Panc1 (cell line): ENCODE measurements at regions not wholly inside any gene's neighbourhood (a gene's known extent, or its start where the extent isn't known, plus 50 kb on each side); places are given as distances from the start of the nearest gene placed in this dataset.

Source experiments
- POLR2AphosphoS5 ChIP-seq: IDR thresholded peaks from 2 replicates; pipeline ENCODE4 v1.6.1; 2012; ENCODE audit warnings: mild to moderate bottlenecking, low read depth, low read length, moderate library complexity
- SIN3A ChIP-seq: IDR thresholded peaks from 2 replicates; pipeline ENCODE4 v1.6.1; 2012; ENCODE audit warnings: low read depth, mild to moderate bottlenecking, low read length, moderate library complexity, borderline replicate concordance; ENCODE audit not compliant: insufficient read depth
- TCF7L2 ChIP-seq: IDR thresholded peaks from 2 replicates; pipeline ENCODE4 v1.6.1; 2011; ENCODE audit warnings: mild to moderate bottlenecking, low read depth, low read length, inconsistent platforms
- TF ChIP-seq, protein P1 (sequence below): fragments of 450-650 bp; IDR thresholded peaks from 2 replicates; pipeline ENCODE4 v1.5.1; 2017; ENCODE audit warnings: mild to moderate bottlenecking
- TF ChIP-seq, protein P2 (sequence below), 2 experiments: IDR thresholded peaks; 2 replicates each; pipeline ENCODE4 v1.6.1; 2011 to 2012; ENCODE audit warnings: low read depth in 2 of 2, control low read depth in 1 of 2, low read length in 1 of 2, mild to moderate bottlenecking in 1 of 2, moderate library complexity in 1 of 2; ENCODE audit not compliant: insufficient read depth in 1 of 2

DNA sequence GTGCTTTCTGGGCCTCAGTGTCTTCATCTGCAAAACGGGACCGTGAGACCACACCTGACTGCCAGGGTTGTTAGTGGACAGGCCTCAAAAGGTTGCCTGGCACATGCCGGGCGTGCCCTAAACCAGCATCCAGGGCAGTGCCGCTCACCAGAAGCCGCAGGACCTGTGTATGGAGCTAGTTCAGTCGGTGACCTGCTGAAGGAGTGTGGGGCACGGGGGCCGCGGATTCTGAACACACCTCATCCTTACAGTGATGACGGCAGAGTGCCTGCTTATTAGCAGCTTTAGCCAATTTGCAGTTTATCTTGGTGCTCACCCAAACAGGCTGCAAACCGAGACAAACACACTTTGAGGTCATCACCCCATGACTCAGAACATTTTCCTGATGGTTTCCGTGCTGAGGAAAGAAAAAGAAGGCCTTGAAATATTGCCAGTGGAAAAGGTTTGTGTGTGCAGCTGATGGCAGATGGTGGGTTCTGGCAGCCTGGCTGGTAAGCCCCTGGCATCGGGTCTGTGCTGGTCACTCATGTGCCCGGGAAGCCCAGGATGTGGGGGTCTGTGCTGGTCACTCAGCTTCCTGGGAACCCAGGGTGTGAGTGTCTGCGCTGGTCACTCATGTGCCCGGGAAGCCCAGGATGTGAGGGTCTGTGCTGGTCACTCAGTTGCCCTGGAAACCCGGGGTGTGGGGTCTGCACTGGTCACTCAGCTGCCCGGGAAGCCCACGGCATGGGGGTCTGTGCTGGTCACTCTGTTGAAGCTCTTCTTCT, 153.8 kb downstream of the ERMARD start:
- TF ChIP-seq, protein P1, sequence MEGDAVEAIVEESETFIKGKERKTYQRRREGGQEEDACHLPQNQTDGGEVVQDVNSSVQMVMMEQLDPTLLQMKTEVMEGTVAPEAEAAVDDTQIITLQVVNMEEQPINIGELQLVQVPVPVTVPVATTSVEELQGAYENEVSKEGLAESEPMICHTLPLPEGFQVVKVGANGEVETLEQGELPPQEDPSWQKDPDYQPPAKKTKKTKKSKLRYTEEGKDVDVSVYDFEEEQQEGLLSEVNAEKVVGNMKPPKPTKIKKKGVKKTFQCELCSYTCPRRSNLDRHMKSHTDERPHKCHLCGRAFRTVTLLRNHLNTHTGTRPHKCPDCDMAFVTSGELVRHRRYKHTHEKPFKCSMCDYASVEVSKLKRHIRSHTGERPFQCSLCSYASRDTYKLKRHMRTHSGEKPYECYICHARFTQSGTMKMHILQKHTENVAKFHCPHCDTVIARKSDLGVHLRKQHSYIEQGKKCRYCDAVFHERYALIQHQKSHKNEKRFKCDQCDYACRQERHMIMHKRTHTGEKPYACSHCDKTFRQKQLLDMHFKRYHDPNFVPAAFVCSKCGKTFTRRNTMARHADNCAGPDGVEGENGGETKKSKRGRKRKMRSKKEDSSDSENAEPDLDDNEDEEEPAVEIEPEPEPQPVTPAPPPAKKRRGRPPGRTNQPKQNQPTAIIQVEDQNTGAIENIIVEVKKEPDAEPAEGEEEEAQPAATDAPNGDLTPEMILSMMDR: no peak
- TF ChIP-seq POLR2AphosphoS5: no peak
- TF ChIP-seq, protein P2, sequence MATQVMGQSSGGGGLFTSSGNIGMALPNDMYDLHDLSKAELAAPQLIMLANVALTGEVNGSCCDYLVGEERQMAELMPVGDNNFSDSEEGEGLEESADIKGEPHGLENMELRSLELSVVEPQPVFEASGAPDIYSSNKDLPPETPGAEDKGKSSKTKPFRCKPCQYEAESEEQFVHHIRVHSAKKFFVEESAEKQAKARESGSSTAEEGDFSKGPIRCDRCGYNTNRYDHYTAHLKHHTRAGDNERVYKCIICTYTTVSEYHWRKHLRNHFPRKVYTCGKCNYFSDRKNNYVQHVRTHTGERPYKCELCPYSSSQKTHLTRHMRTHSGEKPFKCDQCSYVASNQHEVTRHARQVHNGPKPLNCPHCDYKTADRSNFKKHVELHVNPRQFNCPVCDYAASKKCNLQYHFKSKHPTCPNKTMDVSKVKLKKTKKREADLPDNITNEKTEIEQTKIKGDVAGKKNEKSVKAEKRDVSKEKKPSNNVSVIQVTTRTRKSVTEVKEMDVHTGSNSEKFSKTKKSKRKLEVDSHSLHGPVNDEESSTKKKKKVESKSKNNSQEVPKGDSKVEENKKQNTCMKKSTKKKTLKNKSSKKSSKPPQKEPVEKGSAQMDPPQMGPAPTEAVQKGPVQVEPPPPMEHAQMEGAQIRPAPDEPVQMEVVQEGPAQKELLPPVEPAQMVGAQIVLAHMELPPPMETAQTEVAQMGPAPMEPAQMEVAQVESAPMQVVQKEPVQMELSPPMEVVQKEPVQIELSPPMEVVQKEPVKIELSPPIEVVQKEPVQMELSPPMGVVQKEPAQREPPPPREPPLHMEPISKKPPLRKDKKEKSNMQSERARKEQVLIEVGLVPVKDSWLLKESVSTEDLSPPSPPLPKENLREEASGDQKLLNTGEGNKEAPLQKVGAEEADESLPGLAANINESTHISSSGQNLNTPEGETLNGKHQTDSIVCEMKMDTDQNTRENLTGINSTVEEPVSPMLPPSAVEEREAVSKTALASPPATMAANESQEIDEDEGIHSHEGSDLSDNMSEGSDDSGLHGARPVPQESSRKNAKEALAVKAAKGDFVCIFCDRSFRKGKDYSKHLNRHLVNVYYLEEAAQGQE (IDR thresholded peaks at IDR 0.05; ENCODE audit: insufficient read depth in 1 of 2, low read depth in 2 of 2, low read length in 1 of 2): no peak
- no peak for TF ChIP-seq TCF7L2
- TF ChIP-seq SIN3A: no peak
